ENCODE measurements at regions not wholly inside any gene's neighbourhood (a gene's known extent, or its start where the extent isn't known, plus 50 kb on each side); places are given as distances from the start of the nearest gene placed in this dataset.

DNA sequence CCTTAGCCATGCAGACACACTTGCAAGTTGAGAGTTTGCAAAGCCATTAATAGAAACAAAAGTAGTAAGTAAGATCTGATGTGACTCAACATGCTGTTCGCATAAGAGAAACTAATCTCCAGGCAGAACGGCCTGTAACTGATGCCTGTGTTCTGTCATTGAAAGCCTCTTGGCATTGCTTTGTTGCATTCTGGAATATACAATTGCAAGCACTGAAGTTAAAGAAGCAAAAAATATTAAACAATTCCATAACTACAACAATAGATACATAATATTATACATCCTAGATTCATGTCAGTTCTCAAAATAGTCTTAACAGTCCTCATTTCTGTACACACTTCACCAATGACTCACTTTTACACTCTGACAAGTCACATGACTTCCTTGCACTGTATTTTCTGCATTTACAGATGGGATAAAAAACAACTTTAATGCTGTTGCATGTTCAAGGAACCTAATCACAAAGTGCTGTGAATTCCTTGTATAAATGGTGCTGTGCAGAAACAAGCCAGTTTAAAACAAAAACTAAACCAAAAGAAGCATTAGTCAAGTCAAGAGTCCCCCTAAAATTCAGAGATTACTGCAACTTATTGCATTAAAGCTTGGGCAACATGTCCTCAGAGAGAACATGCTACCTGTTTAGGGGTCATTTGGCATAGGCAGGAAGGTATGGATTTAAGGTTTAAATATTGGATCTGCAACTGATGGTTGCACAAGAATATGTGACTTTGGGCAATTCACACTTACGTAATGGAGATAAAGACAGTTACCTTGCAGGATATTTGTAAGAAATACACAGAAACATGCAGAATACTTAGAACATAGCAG, 79.5 kb upstream of the SERP2 start:
- H3K4me1 ChIP-seq (ENCODE audit: control insufficient read depth in 5 of 5, insufficient read depth in 5 of 5, low read length in 5 of 5), result peaks cover 0 to 22% (median 7%) of the 10 kb centered on the region in 5 donors
- no peaks in the 10 kb centered on the region for H3K36me3 ChIP-seq (ENCODE audit: control insufficient read depth in 4 of 4, insufficient read depth in 4 of 4, low read length in 4 of 4)
- no peaks in the 10 kb centered on the region for H3K27me3 ChIP-seq (ENCODE audit: control insufficient read depth in 3 of 3, insufficient read depth in 3 of 3, low read length in 2 of 3)
- no peak overlapping the region for H3K9ac ChIP-seq (ENCODE audit: insufficient read depth in 1 of 2, low read length in 2 of 2)
- H3K4me3 ChIP-seq, result no peak overlapping the region
- WGBS, 2 donors, result 53 to 58% methylated on average over 3 of the region's 3 CpGs
- TF ChIP-seq, protein P1, sequence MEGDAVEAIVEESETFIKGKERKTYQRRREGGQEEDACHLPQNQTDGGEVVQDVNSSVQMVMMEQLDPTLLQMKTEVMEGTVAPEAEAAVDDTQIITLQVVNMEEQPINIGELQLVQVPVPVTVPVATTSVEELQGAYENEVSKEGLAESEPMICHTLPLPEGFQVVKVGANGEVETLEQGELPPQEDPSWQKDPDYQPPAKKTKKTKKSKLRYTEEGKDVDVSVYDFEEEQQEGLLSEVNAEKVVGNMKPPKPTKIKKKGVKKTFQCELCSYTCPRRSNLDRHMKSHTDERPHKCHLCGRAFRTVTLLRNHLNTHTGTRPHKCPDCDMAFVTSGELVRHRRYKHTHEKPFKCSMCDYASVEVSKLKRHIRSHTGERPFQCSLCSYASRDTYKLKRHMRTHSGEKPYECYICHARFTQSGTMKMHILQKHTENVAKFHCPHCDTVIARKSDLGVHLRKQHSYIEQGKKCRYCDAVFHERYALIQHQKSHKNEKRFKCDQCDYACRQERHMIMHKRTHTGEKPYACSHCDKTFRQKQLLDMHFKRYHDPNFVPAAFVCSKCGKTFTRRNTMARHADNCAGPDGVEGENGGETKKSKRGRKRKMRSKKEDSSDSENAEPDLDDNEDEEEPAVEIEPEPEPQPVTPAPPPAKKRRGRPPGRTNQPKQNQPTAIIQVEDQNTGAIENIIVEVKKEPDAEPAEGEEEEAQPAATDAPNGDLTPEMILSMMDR (IDR thresholded peaks at IDR 0.05; ENCODE audit: control extremely low read depth, extremely low read depth), result no peak
- no peak for ATAC-seq (ENCODE audit: insufficient read depth, low FRiP score)
- H3K27ac ChIP-seq (ENCODE audit: low read depth in 1 of 2, low read length in 1 of 2), result peak overlapping the region; percentile 62 to 74
- H3K9me3 ChIP-seq (ENCODE audit: control insufficient read depth in 4 of 4, insufficient read depth in 3 of 4, low read length in 3 of 4), result no peaks in the 10 kb centered on the region
- DNase-seq, result peak; percentile 34 to 85 (median 71)

DNA sequence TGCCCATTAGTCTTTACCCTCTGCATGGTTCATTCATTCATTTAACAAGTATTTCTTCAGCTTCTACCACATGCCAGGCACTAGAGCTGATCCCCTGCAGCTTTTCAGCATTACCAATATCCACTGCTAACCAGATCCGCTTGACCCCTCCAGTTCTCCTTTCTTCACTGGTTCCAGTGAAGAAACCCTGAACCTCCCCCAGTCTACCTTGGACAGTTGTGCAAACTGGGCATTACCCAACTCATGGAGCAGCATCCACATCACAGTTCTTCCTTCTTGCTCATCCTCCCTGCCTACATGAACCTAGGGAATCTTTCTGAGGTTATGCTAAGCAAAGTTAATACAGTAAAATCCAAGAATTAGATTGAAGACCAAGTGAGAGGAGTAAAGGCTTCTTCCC, 78.7 kb upstream of the SERP2 start:
- TF ChIP-seq, protein P1 (IDR thresholded peaks at IDR 0.05; ENCODE audit: control extremely low read depth, extremely low read depth), result no peak
- no peaks in the 10 kb centered on the region for H3K36me3 ChIP-seq (ENCODE audit: control insufficient read depth in 4 of 4, insufficient read depth in 4 of 4, low read length in 4 of 4)
- DNase-seq, result no peak
- H3K9me3 ChIP-seq (ENCODE audit: control insufficient read depth in 4 of 4, insufficient read depth in 3 of 4, low read length in 3 of 4), result no peaks in the 10 kb centered on the region
- no peak overlapping the region for H3K9ac ChIP-seq (ENCODE audit: insufficient read depth in 1 of 2, low read length in 2 of 2)
- no peak overlapping the region for H3K4me3 ChIP-seq
- H3K27me3 ChIP-seq (ENCODE audit: control insufficient read depth in 3 of 3, insufficient read depth in 3 of 3, low read length in 2 of 3), result no peaks in the 10 kb centered on the region
- WGBS, 2 donors, result 44 to 75% methylated on average over 1 of the region's 1 CpG
- peaks cover 0 to 21% (median 7%) of the 10 kb centered on the region in 5 donors for H3K4me1 ChIP-seq (ENCODE audit: control insufficient read depth in 5 of 5, insufficient read depth in 5 of 5, low read length in 5 of 5)
- no peak for ATAC-seq (ENCODE audit: insufficient read depth, low FRiP score)
- no peak overlapping the region for H3K27ac ChIP-seq (ENCODE audit: low read depth in 1 of 2, low read length in 1 of 2)

DNA sequence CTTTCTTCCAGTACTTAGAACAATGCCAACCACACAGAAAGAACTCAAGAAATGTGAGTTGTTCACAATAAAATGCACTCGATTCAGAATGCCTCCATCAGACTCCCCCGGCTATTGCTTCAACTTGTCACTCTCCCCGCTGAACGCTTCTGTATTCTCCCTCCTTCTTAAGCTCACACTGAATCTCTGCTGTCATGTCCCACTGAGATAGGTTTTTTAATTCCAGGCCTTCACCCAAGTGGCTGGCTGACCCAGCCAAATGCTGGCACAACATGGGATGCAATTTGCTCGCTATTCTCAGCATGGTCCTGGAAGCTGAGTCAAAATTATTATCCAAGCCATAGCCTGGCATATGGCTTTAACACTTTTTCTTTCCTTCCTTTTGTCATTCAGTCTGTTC, 76.8 kb upstream of the SERP2 start:
- Histone ChIP-seq H3K9ac (ENCODE audit: insufficient read depth in 1 of 2, low read length in 2 of 2) (no peak overlapping the region), H3K27ac (ENCODE audit: low read depth in 1 of 2, low read length in 1 of 2) (no peak overlapping the region), H3K9me3 (ENCODE audit: control insufficient read depth in 4 of 4, insufficient read depth in 3 of 4, low read length in 3 of 4) (no peaks in the 10 kb centered on the region), H3K27me3 (ENCODE audit: control insufficient read depth in 3 of 3, insufficient read depth in 3 of 3, low read length in 2 of 3) (no peaks in the 10 kb centered on the region), H3K4me3 (no peak overlapping the region), H3K4me1 (ENCODE audit: control insufficient read depth in 5 of 5, insufficient read depth in 5 of 5, low read length in 5 of 5) (peaks cover 0 to 27% (median 12%) of the 10 kb centered on the region in 5 donors), H3K36me3 (ENCODE audit: control insufficient read depth in 4 of 4, insufficient read depth in 4 of 4, low read length in 4 of 4) (no peaks in the 10 kb centered on the region)
- no peak for ATAC-seq (ENCODE audit: insufficient read depth, low FRiP score)
- TF ChIP-seq, protein P1 (IDR thresholded peaks at IDR 0.05; ENCODE audit: control extremely low read depth, extremely low read depth), result no peak
- no peak for DNase-seq
- WGBS, 2 donors, result 98% methylated on average over 5 of the region's 5 CpGs
